Hepatocyte (in vitro differentiated cells): ENCODE measurements at regions not wholly inside any gene's neighbourhood (a gene's known extent, or its start where the extent isn't known, plus 50 kb on each side); places are given as distances from the start of the nearest gene placed in this dataset.

ENCODE experiments used
- DNase-seq: peaks from one replicate; pipeline ENCODE4 v3.0.0-alpha.2; 2016; ENCODE audit warnings: low spot score
- H2AFZ ChIP-seq: fragments of 200-600 bp; sonication (generic); 2 replicates; pipeline ENCODE4 v1.6.0; 2016; ENCODE audit warnings: antibody characterized with exemption, mild to moderate bottlenecking
- H3K27ac ChIP-seq: fragments of 200-600 bp; sonication (generic); 2 replicates; pipeline ENCODE4 v1.5.1; 2016; ENCODE audit warnings: mild to moderate bottlenecking
- H3K27me3 ChIP-seq: fragments of 200-600 bp; sonication (generic); 2 replicates; pipeline ENCODE4 v1.6.1; 2016
- H3K36me3 ChIP-seq: fragments of 200-600 bp; sonication (generic); replicated peaks from 2 replicates; pipeline ENCODE4 v1.5.1; 2016; ENCODE audit warnings: low read depth; ENCODE audit not compliant: insufficient read depth
- H3K4me1 ChIP-seq: fragments of 200-600 bp; sonication (generic); 2 replicates; pipeline ENCODE4 v1.5.1; 2016; ENCODE audit warnings: mild to moderate bottlenecking, moderate library complexity; ENCODE audit not compliant: insufficient read depth
- H3K4me2 ChIP-seq: fragments of 200-600 bp; sonication (generic); 2 replicates; pipeline ENCODE4 v1.6.0; 2016
- H3K4me3 ChIP-seq: fragments of 200-600 bp; sonication (generic); 2 replicates; pipeline ENCODE4 v1.5.1; 2016; ENCODE audit warnings: mild to moderate bottlenecking
- H3K79me2 ChIP-seq: fragments of 200-600 bp; sonication (generic); 2 replicates; pipeline ENCODE4 v1.6.0; 2017; ENCODE audit warnings: mild to moderate bottlenecking
- H3K9me2 ChIP-seq: fragments of 200-600 bp; sonication (generic); replicated peaks from 2 replicates; pipeline ENCODE4 v1.6.0; 2017; ENCODE audit warnings: mild to moderate bottlenecking; ENCODE audit not compliant: insufficient read depth
- H3K9me3 ChIP-seq: fragments of 200-600 bp; sonication (generic); 2 replicates; pipeline ENCODE4 v1.5.1; 2016; ENCODE audit warnings: low read depth, mild to moderate bottlenecking
- H4K20me1 ChIP-seq: fragments of 200-600 bp; sonication (generic); 2 replicates; pipeline ENCODE4 v1.6.0; 2016; ENCODE audit warnings: mild to moderate bottlenecking; ENCODE audit not compliant: insufficient read depth, poor library complexity, severe bottlenecking
- EZH2 ChIP-seq: fragments of 200-600 bp; sonication (generic); IDR thresholded peaks from 2 replicates; pipeline ENCODE4 v1.6.1; 2016; ENCODE audit warnings: antibody characterized with exemption, mild to moderate bottlenecking, borderline replicate concordance
- EZH2phosphoT487 ChIP-seq: fragments of 200-600 bp; sonication (generic); IDR thresholded peaks from one replicate; pipeline ENCODE4 v1.6.1; 2018; ENCODE audit warnings: antibody characterized with exemption, mild to moderate bottlenecking, low read depth, moderate library complexity; ENCODE audit not compliant: unreplicated experiment, severe bottlenecking
- WGBS: methylation state at CpG from one replicate; pipeline ENCODE4 v1.1.6; 2016; ENCODE audit warnings: low lambda C conversion rate; ENCODE audit errors: missing lambda C conversion rate; 5-methylcytosine and 5-hydroxymethylcytosine counted together
- TF ChIP-seq, protein P1 (sequence below): fragments of 200-600 bp; sonication (generic); IDR thresholded peaks from 2 replicates; pipeline ENCODE4 v1.5.1; 2016; ENCODE audit warnings: antibody characterized with exemption, mild to moderate bottlenecking; ENCODE audit not compliant: poor library complexity

DNA sequence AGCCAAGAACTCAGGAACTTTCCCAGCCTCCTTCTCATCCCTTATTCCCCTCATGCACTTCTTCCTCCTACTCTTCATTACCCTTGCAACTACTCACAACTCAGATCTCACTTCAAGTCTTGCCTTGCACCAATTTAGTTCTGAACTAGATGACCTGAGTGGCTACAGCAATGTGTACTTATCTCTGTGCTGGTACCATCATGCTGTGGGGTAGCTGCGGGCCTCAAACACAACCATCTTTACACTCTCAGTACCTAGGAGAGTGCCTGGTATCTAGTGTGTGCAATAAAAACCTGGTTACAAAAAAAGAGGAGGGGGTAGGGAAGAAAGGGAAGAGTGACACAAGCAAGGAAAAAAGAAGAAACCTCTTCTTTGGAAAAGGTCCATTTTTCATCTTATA is 219.0 kb downstream of the SPTSSA start:
- no peaks in the 10 kb centered on the region for H3K79me2 ChIP-seq
- H3K36me3 ChIP-seq: no peaks in the 10 kb centered on the region
- H2AFZ ChIP-seq: no peak overlapping the region
- H3K9me2 ChIP-seq: no peaks in the 10 kb centered on the region
- H3K27ac ChIP-seq: no peak overlapping the region
- no peaks in the 10 kb centered on the region for H4K20me1 ChIP-seq
- H3K4me2 ChIP-seq: no peak overlapping the region
- H3K4me3 ChIP-seq: no peak overlapping the region
- TF ChIP-seq EZH2 (no peak), EZH2phosphoT487 (no peak)
- TF ChIP-seq, protein P1, sequence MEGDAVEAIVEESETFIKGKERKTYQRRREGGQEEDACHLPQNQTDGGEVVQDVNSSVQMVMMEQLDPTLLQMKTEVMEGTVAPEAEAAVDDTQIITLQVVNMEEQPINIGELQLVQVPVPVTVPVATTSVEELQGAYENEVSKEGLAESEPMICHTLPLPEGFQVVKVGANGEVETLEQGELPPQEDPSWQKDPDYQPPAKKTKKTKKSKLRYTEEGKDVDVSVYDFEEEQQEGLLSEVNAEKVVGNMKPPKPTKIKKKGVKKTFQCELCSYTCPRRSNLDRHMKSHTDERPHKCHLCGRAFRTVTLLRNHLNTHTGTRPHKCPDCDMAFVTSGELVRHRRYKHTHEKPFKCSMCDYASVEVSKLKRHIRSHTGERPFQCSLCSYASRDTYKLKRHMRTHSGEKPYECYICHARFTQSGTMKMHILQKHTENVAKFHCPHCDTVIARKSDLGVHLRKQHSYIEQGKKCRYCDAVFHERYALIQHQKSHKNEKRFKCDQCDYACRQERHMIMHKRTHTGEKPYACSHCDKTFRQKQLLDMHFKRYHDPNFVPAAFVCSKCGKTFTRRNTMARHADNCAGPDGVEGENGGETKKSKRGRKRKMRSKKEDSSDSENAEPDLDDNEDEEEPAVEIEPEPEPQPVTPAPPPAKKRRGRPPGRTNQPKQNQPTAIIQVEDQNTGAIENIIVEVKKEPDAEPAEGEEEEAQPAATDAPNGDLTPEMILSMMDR: no peak
- H3K4me1 ChIP-seq: no peaks in the 10 kb centered on the region
- no peaks in the 10 kb centered on the region for H3K27me3 ChIP-seq
- no peaks in the 10 kb centered on the region for H3K9me3 ChIP-seq
- 78% methylated on average over 1 of the region's 1 CpG for WGBS
- no peak for DNase-seq

DNA sequence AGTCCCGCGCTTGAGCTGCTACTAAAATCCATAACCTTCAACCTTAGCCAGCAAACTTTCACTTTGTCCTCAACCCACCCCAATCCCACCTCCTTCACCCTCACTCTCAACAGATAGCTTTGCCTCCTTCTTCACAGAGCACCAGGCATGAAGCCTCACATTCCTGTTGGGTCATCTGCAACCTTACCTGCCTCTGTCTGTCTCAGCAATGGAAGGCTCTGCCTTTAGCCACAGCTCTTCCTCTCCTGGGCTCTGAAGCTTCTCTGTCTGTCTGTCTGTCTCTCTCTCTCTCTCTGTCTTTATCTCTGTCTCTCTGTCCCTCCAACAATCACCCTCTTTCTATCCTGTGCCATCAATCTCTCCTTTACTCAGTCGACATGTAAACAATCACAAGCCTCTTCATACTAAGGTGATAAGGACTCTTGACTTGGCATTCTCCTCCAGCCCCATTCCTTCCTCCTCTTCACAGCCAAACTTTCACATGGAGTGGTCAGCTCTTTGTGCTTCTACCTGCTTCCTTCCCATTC is 220.8 kb downstream of the SPTSSA start:
- 90% methylated on average over 3 of the region's 3 CpGs for WGBS
- H3K9me2 ChIP-seq: no peaks in the 10 kb centered on the region
- no peak overlapping the region for H3K4me3 ChIP-seq
- no peaks in the 10 kb centered on the region for H3K36me3 ChIP-seq
- TF ChIP-seq EZH2 (no peak), EZH2phosphoT487 (no peak)
- TF ChIP-seq, protein P1: no peak
- no peak overlapping the region for H3K27ac ChIP-seq
- H3K4me1 ChIP-seq: peaks cover under 1% of the 10 kb centered on the region
- no peak for DNase-seq
- H2AFZ ChIP-seq: no peak overlapping the region
- H3K4me2 ChIP-seq: no peak overlapping the region
- H3K79me2 ChIP-seq: no peaks in the 10 kb centered on the region
- H4K20me1 ChIP-seq: no peaks in the 10 kb centered on the region
- no peaks in the 10 kb centered on the region for H3K9me3 ChIP-seq
- H3K27me3 ChIP-seq: no peaks in the 10 kb centered on the region

DNA sequence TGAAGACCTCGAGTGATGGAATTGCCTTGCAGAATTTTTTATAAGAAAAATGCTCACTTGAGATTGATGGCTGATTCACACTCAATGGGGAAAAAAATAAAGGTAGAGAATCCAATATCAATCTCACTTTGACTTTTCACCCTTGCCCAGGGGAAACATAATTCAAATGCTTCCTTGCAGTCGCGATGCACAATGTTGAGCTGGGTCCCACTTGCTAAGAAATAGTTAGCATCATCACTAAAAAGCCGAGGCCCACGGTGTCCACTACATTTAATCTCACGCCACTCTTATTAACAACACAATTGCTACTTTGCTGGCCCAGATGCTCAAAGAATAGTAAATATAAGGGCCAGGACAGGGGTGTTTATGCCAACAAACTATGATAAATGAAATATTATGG is 223.4 kb downstream of the SPTSSA start:
- no peak overlapping the region for H3K4me2 ChIP-seq

More for the DNA sequence above, 223.4 kb downstream of the SPTSSA start:
- H4K20me1 ChIP-seq: no peaks in the 10 kb centered on the region
- DNase-seq: no peak
- H3K4me3 ChIP-seq: no peak overlapping the region
- no peaks in the 10 kb centered on the region for H3K9me3 ChIP-seq
- no peak overlapping the region for H3K27ac ChIP-seq
- no peak overlapping the region for H2AFZ ChIP-seq
- no peaks in the 10 kb centered on the region for H3K9me2 ChIP-seq
- H3K4me1 ChIP-seq: peaks cover 4% of the 10 kb centered on the region
- H3K27me3 ChIP-seq: no peaks in the 10 kb centered on the region
- WGBS: 100% methylated on average over 6 of the region's 6 CpGs
- H3K79me2 ChIP-seq: no peaks in the 10 kb centered on the region
- TF ChIP-seq EZH2 (no peak), EZH2phosphoT487 (no peak)
- TF ChIP-seq, protein P1: no peak
- H3K36me3 ChIP-seq: no peaks in the 10 kb centered on the region
